Vagina (tissue), 2 donors: ENCODE measurements at regions not wholly inside any gene's neighbourhood (a gene's known extent, or its start where the extent isn't known, plus 50 kb on each side); places are given as distances from the start of the nearest gene placed in this dataset.

Source experiments
- CTCF ChIP-seq, 3 experiments: fragments of 450-650 bp in 2 of 3; fragments of 200-600 bp in 1 of 3; sonication (generic) in 1 of 3; IDR thresholded peaks; one replicate each; pipeline ENCODE4 v1.5.1; 2017 to 2019; ENCODE audit warnings: antibody characterized with exemption in 3 of 3, mild to moderate bottlenecking in 2 of 3, moderate library complexity in 2 of 3
- POLR2A ChIP-seq, 2 donors: fragments of 450-650 bp; IDR thresholded peaks; one replicate each; pipeline ENCODE4 v1.6.1; 2017; ENCODE audit warnings: antibody characterized with exemption in 2 of 2, mild to moderate bottlenecking in 2 of 2, moderate library complexity in 2 of 2

- TF ChIP-seq POLR2A (IDR thresholded peaks at IDR 0.05) (no peak), CTCF (IDR thresholded peaks at IDR 0.05) (no peak)
Observed at GRCh38 chr6:168152980-168153379, 74.0 kb upstream of the FRMD1 start.
